ENCODE measurements at regions not wholly inside any gene's neighbourhood (a gene's known extent, or its start where the extent isn't known, plus 50 kb on each side); places are given as distances from the start of the nearest gene placed in this dataset.
A peak's percentile ranks its signal among the peaks of the same experiment; 100 is the strongest.
"Not testable (repeated sequence)": the region's sequence is repeated elsewhere in the genome, so short reads cannot be mapped to it uniquely, and the experiment has no call there.

GRCh38 chr5:100697970-100698369, 162.8 kb downstream of the FAM174A start:
- DNase-seq: no peak

- DNase-seq: no peak
Observed at GRCh38 chr5:100706776-100707175, 171.6 kb downstream of the FAM174A start.

GRCh38 chr5:100708645-100709171, 173.5 kb downstream of the FAM174A start:
- peak in 1 of 2 experiments; percentile 24 for DNase-seq

GRCh38 chr5:100709771-100710170, 174.6 kb downstream of the FAM174A start:
- no peak for DNase-seq

GRCh38 chr5:100714780-100715179, 179.6 kb downstream of the FAM174A start:
- DNase-seq: not testable (repeated sequence)

- DNase-seq: no peak
Observed at GRCh38 chr5:100722657-100723056, 180.4 kb downstream of the ST8SIA4 start.

- DNase-seq: no peak
Observed at GRCh38 chr5:100723229-100723628, 179.9 kb downstream of the ST8SIA4 start.

GRCh38 chr5:100726116-100726515, 177.0 kb downstream of the ST8SIA4 start:
- no peak for DNase-seq

GRCh38 chr5:100731768-100732167, 171.3 kb downstream of the ST8SIA4 start:
- DNase-seq: no peak

- DNase-seq: no peak
Observed at GRCh38 chr5:100746730-100747129, 156.4 kb downstream of the ST8SIA4 start.

- no peak for DNase-seq
Observed at GRCh38 chr5:100749771-100750284, 153.3 kb downstream of the ST8SIA4 start.

- DNase-seq: no peak
Observed at GRCh38 chr5:100755435-100755834, 147.6 kb downstream of the ST8SIA4 start.
